Suprapubic skin (tissue), 4 donors: ENCODE measurements at regions not wholly inside any gene's neighbourhood (a gene's known extent, or its start where the extent isn't known, plus 50 kb on each side); places are given as distances from the start of the nearest gene placed in this dataset.

Source experiments
- DNase-seq, 2 donors: peaks; one replicate each; pipeline ENCODE4 v3.0.0-alpha.2; 2019; ENCODE audit warnings: low spot score in 2 of 2
- H3K27ac ChIP-seq: fragments of 200-600 bp; sonication (generic); one replicate; pipeline ENCODE4 v1.5.1; 2019
- H3K27me3 ChIP-seq: fragments of 200-600 bp; sonication (generic); one replicate; pipeline ENCODE4 v1.5.1; 2019
- H3K36me3 ChIP-seq: fragments of 200-600 bp; sonication (generic); one replicate; pipeline ENCODE4 v1.5.1; 2019
- H3K4me1 ChIP-seq: fragments of 200-600 bp; sonication (generic); one replicate; pipeline ENCODE4 v1.5.1; 2019
- H3K4me3 ChIP-seq: fragments of 200-600 bp; sonication (generic); one replicate; pipeline ENCODE4 v1.5.1; 2019; ENCODE audit warnings: mild to moderate bottlenecking
- H3K9me3 ChIP-seq: fragments of 200-600 bp; sonication (generic); one replicate; pipeline ENCODE4 v1.5.1; 2019
- CTCF ChIP-seq, 2 donors: fragments of 200-600 bp in 1 of 2; fragments of 450-650 bp in 1 of 2; sonication (generic) in 1 of 2; IDR thresholded peaks; one replicate each; pipeline ENCODE4 v1.5.1; 2016 to 2019; ENCODE audit warnings: antibody characterized with exemption in 2 of 2, mild to moderate bottlenecking in 1 of 2, moderate library complexity in 1 of 2
- EP300 ChIP-seq: sonication (generic); formaldehyde crosslinking; IDR thresholded peaks from one replicate; pipeline ENCODE4 v1.6.1; 2017; ENCODE audit warnings: antibody characterized with exemption
- POLR2A ChIP-seq, 2 donors: fragments of 450-650 bp; IDR thresholded peaks; one replicate each; pipeline ENCODE4 v1.6.1; 2017; ENCODE audit warnings: antibody characterized with exemption in 2 of 2, mild to moderate bottlenecking in 2 of 2, moderate library complexity in 2 of 2
- POLR2AphosphoS5 ChIP-seq, 3 donors: sonication (generic); formaldehyde crosslinking; IDR thresholded peaks; one replicate each; pipeline ENCODE4 v1.6.1; 2017; ENCODE audit warnings: antibody characterized with exemption in 3 of 3
- WGBS: methylation state at CpG from one replicate; pipeline ENCODE4 v1.1.5; 2018; 5-methylcytosine and 5-hydroxymethylcytosine counted together

- Histone ChIP-seq H3K36me3 (no peaks in the 10 kb centered on the region), H3K4me3 (no peak overlapping the region), H3K27ac (no peak overlapping the region), H3K27me3 (no peaks in the 10 kb centered on the region), H3K4me1 (no peaks in the 10 kb centered on the region), H3K9me3 (no peaks in the 10 kb centered on the region)
- no peak for TF ChIP-seq POLR2AphosphoS5 (IDR thresholded peaks at IDR 0.05)
- TF ChIP-seq CTCF (IDR thresholded peaks at IDR 0.05): no peak
- TF ChIP-seq EP300: no peak
- TF ChIP-seq POLR2A (IDR thresholded peaks at IDR 0.05): no peak
- 73% methylated on average over 2 of the region's 2 CpGs for WGBS
- DNase-seq: peak; percentile 2 to 24
Observed at GRCh38 chrX:69076088-69076487, 89.2 kb downstream of the PJA1 start.

- H3K27ac ChIP-seq: no peak overlapping the region
- 79% methylated on average over 3 of the region's 3 CpGs for WGBS
- TF ChIP-seq EP300 (no peak), POLR2AphosphoS5 (IDR thresholded peaks at IDR 0.05) (no peak), CTCF (IDR thresholded peaks at IDR 0.05) (no peak), POLR2A (IDR thresholded peaks at IDR 0.05) (no peak)
- DNase-seq: peak in 1 of 2 donors; percentile 37
- no peak overlapping the region for H3K4me3 ChIP-seq
- no peaks in the 10 kb centered on the region for H3K4me1 ChIP-seq
- no peaks in the 10 kb centered on the region for H3K36me3 ChIP-seq
- H3K27me3 ChIP-seq: no peaks in the 10 kb centered on the region
- H3K9me3 ChIP-seq: no peaks in the 10 kb centered on the region
Observed at GRCh38 chrX:69074726-69075125, 90.5 kb downstream of the PJA1 start.

DNA sequence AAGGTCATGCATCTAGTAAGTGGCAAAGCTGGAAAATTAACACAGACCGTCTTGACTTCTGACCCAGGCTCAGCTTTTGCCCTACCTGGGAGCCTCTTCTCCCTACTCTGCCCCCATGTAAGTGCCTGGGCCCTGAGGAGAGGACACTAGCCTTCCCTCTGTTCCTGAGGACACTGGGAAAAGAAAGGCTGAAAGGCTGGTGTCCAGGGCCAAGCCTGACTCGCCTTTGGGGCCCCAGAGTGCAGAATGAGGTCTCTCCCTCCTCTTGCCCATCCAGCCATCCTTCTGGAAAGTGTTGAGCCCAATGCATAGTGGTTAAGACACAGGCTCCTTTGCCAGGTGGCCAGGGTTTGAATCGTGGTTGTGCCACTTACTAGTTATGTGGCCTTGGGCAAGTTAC lies 91.5 kb downstream of the PJA1 start:
- H3K27me3 ChIP-seq: no peaks in the 10 kb centered on the region
- TF ChIP-seq EP300: no peak
- TF ChIP-seq POLR2AphosphoS5 (IDR thresholded peaks at IDR 0.05): no peak
- no peak for TF ChIP-seq CTCF (IDR thresholded peaks at IDR 0.05)
- no peak for TF ChIP-seq POLR2A (IDR thresholded peaks at IDR 0.05)
- 57% methylated on average over 3 of the region's 3 CpGs for WGBS
- DNase-seq: peak; percentile 7 to 28
- H3K4me1 ChIP-seq: no peaks in the 10 kb centered on the region
- no peak overlapping the region for H3K27ac ChIP-seq
- no peak overlapping the region for H3K4me3 ChIP-seq
- H3K36me3 ChIP-seq: no peaks in the 10 kb centered on the region
- no peaks in the 10 kb centered on the region for H3K9me3 ChIP-seq

GRCh38 chrX:69073241-69073640 lies 92.0 kb downstream of the PJA1 start:
- peak; percentile 7 to 13 for DNase-seq
- H3K4me1 ChIP-seq: no peaks in the 10 kb centered on the region
- TF ChIP-seq CTCF (IDR thresholded peaks at IDR 0.05): no peak
- TF ChIP-seq POLR2A (IDR thresholded peaks at IDR 0.05): no peak
- TF ChIP-seq EP300: no peak
- TF ChIP-seq POLR2AphosphoS5 (IDR thresholded peaks at IDR 0.05): no peak
- WGBS: 82% methylated on average over 4 of the region's 4 CpGs
- H3K9me3 ChIP-seq: no peaks in the 10 kb centered on the region
- no peak overlapping the region for H3K27ac ChIP-seq
- no peaks in the 10 kb centered on the region for H3K36me3 ChIP-seq
- no peak overlapping the region for H3K4me3 ChIP-seq
- H3K27me3 ChIP-seq: no peaks in the 10 kb centered on the region

DNA sequence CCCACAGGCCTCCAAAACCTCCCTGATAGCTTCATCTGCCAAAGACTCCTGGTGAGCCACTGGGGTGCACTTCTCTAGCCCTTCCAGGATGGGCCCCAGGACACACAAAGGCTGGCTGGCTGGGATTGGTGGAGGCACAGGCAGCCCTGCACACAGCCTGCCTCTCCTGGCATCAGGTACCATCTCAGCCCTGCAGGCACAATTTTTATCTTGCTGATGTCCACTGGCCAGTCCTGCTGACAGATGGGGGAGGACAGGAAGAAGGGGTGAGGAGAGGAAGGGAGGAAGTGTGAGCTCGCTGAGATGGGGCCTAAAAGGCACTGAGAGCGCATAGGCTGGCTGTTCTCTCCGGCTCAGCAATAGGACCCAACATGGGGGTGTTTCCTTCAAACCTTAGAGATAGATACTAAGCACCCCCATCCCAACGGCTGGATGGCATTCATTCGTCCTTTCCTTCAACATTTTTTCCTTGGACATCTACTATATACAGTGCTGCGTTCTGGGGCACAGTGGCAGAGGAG lies 92.7 kb downstream of the PJA1 start:
- WGBS: 81% methylated on average over 6 of the region's 6 CpGs
- H3K4me3 ChIP-seq: no peak overlapping the region
- no peaks in the 10 kb centered on the region for H3K4me1 ChIP-seq
- no peaks in the 10 kb centered on the region for H3K36me3 ChIP-seq
- TF ChIP-seq POLR2AphosphoS5 (IDR thresholded peaks at IDR 0.05) (no peak), EP300 (no peak), CTCF (IDR thresholded peaks at IDR 0.05) (no peak), POLR2A (IDR thresholded peaks at IDR 0.05) (no peak)
- H3K27me3 ChIP-seq: no peaks in the 10 kb centered on the region
- peak; percentile 8 to 38 for DNase-seq
- no peak overlapping the region for H3K27ac ChIP-seq
- no peaks in the 10 kb centered on the region for H3K9me3 ChIP-seq
